Left lung (tissue), 4 donors: ENCODE measurements at regions not wholly inside any gene's neighbourhood (a gene's known extent, or its start where the extent isn't known, plus 50 kb on each side); places are given as distances from the start of the nearest gene placed in this dataset.
"Not testable (repeated sequence)": the region's sequence is repeated elsewhere in the genome, so short reads cannot be mapped to it uniquely, and the experiment has no call there.

Source experiments
- ATAC-seq: fragments of 200-7000 bp; cut with Tn5 transposase; one replicate; pipeline ENCODE4 v1.9.1; 2020; ENCODE audit warnings: moderate library complexity
- DNase-seq, 4 donors: peaks; one replicate each; pipeline ENCODE4 v3.0.0-alpha.2; 2013 to 2020
- H3K27ac ChIP-seq, 2 donors: fragments of 200-600 bp; sonication (generic) in 1 of 2; one replicate each; pipeline versions ENCODE4 v1.5.0 to v1.8.0; 2020 to 2021
- H3K27me3 ChIP-seq, 2 donors: fragments of 200-600 bp; sonication (generic) in 1 of 2; one replicate each; pipeline versions ENCODE4 v1.5.0 to v1.8.0; 2020 to 2021
- H3K36me3 ChIP-seq, 2 donors: fragments of 200-600 bp; sonication (generic) in 1 of 2; one replicate each; pipeline versions ENCODE4 v1.5.0 to v1.8.0; 2020 to 2021
- H3K4me1 ChIP-seq, 2 donors: fragments of 200-600 bp; one replicate each; pipeline ENCODE4 v1.8.0; 2021
- H3K4me3 ChIP-seq, 2 donors: fragments of 200-600 bp; sonication (generic) in 1 of 2; one replicate each; pipeline versions ENCODE4 v1.5.0 to v1.8.0; 2020 to 2021; ENCODE audit warnings: mild to moderate bottlenecking in 1 of 2
- H3K9me3 ChIP-seq, 2 donors: fragments of 200-600 bp; sonication (generic) in 1 of 2; one replicate each; pipeline versions ENCODE4 v1.5.0 to v1.8.0; 2020 to 2021
- intact Hi-C, 2 donors: fragments of 100-400 bp; cut with DNase I; formaldehyde crosslinking; loops; one replicate each; pipeline versions ENCODE4 v1.11.2 to v1.14.2; 2022
- TF ChIP-seq, protein P1 (sequence below), 2 donors: fragments of 200-600 bp; sonication (generic) in 1 of 2; IDR thresholded peaks; one replicate each; pipeline versions ENCODE4 v1.5.0 to v1.8.0; 2021; ENCODE audit warnings: antibody characterized with exemption in 2 of 2
- donor health status: DM: no; HTN: yes; CAD: no.
- donor health status: DM: no; HTN: no; CAD: no.

DNA sequence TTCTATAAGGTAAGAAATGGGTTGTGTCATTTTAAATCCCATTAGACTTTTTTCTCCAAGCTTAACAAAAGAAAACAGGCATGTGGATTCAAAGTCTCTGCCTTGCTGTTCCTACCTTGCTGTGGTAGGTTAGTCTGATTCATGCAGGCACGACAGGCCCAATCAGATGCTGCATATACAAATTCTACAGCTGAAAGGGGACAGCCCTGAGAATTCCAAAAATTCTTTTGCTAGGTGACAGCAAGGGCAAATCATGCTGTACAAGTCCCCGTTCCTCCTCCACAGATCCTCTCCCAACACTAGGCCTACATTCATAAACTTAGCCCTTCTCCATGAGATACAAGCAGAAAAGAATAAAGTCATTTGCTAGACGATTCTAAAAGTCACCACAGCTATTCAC lies 161.2 kb upstream of the THBS1 start:
- H3K27me3 ChIP-seq, result no peaks in the 10 kb centered on the region
- H3K36me3 ChIP-seq, result no peaks in the 10 kb centered on the region
- intact Hi-C loops, result no loop called here
- H3K27ac ChIP-seq, result no peak overlapping the region
- H3K9me3 ChIP-seq, result no peaks in the 10 kb centered on the region
- DNase-seq, result no peak
- no peak for ATAC-seq
- H3K4me3 ChIP-seq, result no peak overlapping the region
- peaks cover 0 to 4% of the 10 kb centered on the region in 2 donors for H3K4me1 ChIP-seq
- TF ChIP-seq, protein P1, sequence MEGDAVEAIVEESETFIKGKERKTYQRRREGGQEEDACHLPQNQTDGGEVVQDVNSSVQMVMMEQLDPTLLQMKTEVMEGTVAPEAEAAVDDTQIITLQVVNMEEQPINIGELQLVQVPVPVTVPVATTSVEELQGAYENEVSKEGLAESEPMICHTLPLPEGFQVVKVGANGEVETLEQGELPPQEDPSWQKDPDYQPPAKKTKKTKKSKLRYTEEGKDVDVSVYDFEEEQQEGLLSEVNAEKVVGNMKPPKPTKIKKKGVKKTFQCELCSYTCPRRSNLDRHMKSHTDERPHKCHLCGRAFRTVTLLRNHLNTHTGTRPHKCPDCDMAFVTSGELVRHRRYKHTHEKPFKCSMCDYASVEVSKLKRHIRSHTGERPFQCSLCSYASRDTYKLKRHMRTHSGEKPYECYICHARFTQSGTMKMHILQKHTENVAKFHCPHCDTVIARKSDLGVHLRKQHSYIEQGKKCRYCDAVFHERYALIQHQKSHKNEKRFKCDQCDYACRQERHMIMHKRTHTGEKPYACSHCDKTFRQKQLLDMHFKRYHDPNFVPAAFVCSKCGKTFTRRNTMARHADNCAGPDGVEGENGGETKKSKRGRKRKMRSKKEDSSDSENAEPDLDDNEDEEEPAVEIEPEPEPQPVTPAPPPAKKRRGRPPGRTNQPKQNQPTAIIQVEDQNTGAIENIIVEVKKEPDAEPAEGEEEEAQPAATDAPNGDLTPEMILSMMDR (IDR thresholded peaks at IDR 0.05), result no peak

DNA sequence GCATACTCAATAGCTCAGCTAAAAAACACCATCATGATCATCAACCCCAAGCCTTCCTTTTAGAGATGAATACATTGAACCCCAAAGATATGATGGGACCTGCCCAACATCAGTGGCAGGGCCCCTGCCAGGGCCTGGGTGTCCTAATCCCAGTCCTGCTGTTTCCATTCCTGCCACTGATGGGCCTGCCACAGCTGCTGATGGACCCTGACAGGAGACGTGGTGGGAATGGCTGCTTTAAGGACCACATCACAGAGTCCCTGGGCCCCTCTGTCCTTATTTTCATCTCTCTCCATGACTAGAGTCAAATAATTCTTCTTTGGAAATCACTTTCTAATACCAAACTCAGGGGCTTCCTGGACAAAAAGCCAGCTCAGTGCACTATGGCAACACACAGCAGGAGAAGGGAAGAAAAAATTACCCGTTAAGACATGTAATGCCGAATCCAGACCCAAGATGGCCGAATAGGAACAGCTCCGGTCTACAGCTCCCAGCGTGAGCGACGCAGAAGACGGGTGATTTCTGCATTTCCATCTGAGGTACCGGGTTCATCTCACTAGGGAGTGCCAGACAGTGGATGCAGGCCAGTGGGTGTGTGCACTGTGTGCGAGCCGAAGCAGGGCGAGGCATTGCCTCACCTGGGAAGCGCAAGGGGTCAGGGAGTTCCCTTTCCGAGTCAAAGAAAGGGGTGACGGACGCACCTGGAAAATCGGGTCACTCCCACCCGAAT lies 160.6 kb upstream of the THBS1 start:
- ATAC-seq, DNase-seq: not testable (repeated sequence)

DNA sequence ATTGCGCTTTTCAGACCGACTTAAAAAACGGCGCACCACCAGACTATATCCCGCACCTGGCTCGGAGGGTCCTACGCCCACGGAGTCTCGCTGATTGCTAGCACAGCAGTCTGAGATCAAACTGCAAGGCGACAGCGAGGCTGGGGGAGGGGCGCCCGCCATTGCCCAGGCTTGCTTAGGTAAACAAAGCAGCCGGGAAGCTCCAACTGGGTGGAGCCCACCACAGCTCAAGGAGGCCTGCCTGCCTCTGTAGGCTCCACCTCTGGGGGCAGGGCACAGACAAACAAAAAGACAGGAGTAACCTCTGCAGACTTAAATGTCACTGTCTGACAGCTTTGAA lies 160.1 kb upstream of the THBS1 start:
- H3K9me3 ChIP-seq, DNase-seq, H3K4me1 ChIP-seq, ATAC-seq, H3K27ac ChIP-seq, H3K36me3 ChIP-seq, H3K4me3 ChIP-seq, intact Hi-C loops, H3K27me3 ChIP-seq: not testable (repeated sequence)

More for the DNA sequence above, 160.6 kb upstream of the THBS1 start:
- H3K27ac ChIP-seq, intact Hi-C loops, H3K9me3 ChIP-seq, H3K36me3 ChIP-seq, H3K4me3 ChIP-seq, H3K4me1 ChIP-seq, H3K27me3 ChIP-seq: not testable (repeated sequence)

DNA sequence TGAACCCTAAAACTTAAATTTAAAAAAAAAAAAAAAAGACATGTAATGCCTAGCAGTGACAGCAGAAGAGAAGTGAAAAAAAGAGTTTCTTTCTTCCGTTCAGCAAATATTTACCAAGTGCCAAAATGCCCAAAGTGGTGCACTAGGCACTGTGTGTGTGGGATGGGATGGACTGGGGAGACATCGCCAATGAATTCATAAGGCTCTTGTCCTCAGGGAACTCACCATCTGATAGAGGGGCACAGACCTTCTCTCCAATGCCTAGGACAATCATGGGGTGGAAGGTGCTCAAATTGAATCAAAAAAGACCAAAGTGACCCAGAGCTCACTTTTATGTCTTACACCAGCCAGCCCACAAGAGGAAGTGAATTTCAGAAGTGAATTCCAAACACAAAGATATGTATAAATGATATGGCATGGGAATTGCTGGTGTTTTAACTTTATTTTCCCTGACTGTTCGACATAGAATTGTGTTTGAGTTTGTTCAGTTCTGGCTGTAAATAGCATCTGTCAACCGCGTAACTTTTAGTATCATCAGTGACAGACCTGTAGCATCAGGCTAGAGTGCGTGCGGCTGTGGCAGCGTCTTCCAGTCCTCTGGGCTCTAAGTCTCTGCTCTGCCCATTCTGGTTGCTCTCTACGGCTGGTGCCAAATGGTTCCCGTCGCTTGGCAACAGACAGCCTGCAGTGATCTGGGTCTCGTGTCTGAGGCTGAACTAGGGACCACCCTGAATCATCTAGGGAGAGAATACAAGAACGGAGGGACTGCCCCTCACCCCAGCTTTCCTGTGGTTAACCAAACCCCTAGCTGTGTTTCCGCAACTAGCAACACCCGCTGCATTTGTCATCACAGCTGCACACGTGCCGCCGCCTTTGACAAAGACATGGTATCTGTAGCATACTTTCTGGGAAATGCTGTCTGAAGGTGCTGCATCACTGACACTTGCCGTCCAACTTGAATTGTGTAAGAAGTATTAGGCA lies 154.0 kb upstream of the THBS1 start:
- DNase-seq (peak in 3 of 4 donors; percentile 33 to 89 (median 78)), ATAC-seq (peak; percentile 57)
- Histone ChIP-seq H3K4me3 (no peak overlapping the region), H3K4me1 (peaks cover 17 to 50% of the 10 kb centered on the region in 2 donors), H3K36me3 (no peaks in the 10 kb centered on the region), H3K27ac (peak overlapping the region in 1 of 2 donors; percentile 89), H3K27me3 (no peaks in the 10 kb centered on the region), H3K9me3 (no peaks in the 10 kb centered on the region)
- TF ChIP-seq, protein P1 (IDR thresholded peaks at IDR 0.05), result peak in 1 of 2 donors; percentile 10
- intact Hi-C loops, result no loop called here

DNA sequence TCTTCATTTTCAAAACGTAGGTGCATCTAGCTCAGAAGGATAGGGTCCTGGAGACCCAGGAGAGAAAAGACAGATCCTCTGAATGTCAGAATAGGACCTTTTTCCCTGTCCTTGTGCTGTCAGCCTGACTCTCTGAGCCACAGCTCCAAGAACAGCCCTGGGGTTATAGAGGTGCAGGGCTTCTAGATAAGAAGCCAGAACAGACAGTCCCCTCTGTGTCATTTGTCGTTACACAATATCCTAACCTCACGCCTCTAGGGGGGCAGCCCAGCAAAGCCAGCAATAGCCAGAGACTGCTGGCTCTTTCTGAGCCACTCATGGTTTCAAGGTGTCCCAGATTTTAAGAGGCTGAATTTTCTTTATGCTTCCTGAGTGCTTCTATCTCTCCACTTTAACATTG lies 153.2 kb upstream of the THBS1 start:
- H3K27ac ChIP-seq, result peak overlapping the region in 1 of 2 donors; percentile 89
- no peaks in the 10 kb centered on the region for H3K36me3 ChIP-seq
- DNase-seq, result no peak
- no peaks in the 10 kb centered on the region for H3K9me3 ChIP-seq
- no peak overlapping the region for H3K4me3 ChIP-seq
- TF ChIP-seq, protein P1 (IDR thresholded peaks at IDR 0.05), result no peak
- intact Hi-C loops, result no loop called here
- H3K4me1 ChIP-seq, result peaks cover 17 to 50% of the 10 kb centered on the region in 2 donors
- H3K27me3 ChIP-seq, result no peaks in the 10 kb centered on the region
- ATAC-seq, result peak; percentile 36

DNA sequence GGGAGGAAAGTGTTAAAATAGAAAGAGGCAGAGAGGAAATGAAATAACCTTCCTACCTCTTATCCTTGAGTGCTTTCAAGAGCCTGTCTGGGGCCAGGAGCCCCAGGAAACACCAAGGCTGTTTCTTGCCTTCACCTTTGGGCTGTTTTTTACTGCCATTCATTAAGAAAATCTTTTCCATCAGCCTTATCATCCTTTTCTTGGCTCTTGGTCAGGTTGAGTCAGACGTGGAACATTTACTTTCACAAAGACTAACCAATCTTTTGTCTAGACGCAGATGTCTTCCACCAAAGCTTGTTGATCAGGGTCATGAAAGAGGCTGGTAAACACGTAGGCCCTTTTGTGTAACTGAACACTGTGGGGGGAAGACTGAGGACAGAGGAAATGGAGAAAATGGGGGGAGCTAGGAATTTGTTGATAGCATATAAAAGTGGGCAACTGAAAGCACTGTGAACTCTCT lies 151.0 kb upstream of the THBS1 start:
- ATAC-seq (peak; percentile 57), DNase-seq (peak in 1 of 4 donors; percentile 66)
- TF ChIP-seq, protein P1 (IDR thresholded peaks at IDR 0.05), result no peak
- Histone ChIP-seq H3K9me3 (no peaks in the 10 kb centered on the region), H3K36me3 (no peaks in the 10 kb centered on the region), H3K4me3 (no peak overlapping the region), H3K27me3 (no peaks in the 10 kb centered on the region), H3K27ac (peak overlapping the region; percentile 24 to 61), H3K4me1 (peaks cover 29 to 64% of the 10 kb centered on the region in 2 donors)
- intact Hi-C loops, result no loop called here
